Parathyroid adenoma (tissue), 2 donors: ENCODE measurements at regions not wholly inside any gene's neighbourhood (a gene's known extent, or its start where the extent isn't known, plus 50 kb on each side); places are given as distances from the start of the nearest gene placed in this dataset.

Experiments used
- H2AFZ ChIP-seq: fragments of 300-600 bp; sonication (generic); one replicate; pipeline ENCODE4 v1.7.0; 2017; ENCODE audit warnings: antibody characterized with exemption, mild to moderate bottlenecking
- H3K27ac ChIP-seq: fragments of 300-600 bp; sonication (generic); one replicate; pipeline ENCODE4 v1.7.0; 2017
- H3K27me3 ChIP-seq: fragments of 300-600 bp; sonication (generic); one replicate; pipeline ENCODE4 v1.7.0; 2017; ENCODE audit warnings: low read length; ENCODE audit not compliant: control insufficient read depth, insufficient read depth
- H3K36me3 ChIP-seq: fragments of 300-600 bp; sonication (generic); one replicate; pipeline ENCODE4 v1.7.0; 2017; ENCODE audit warnings: low read length; ENCODE audit not compliant: control insufficient read depth, insufficient read depth
- H3K4me1 ChIP-seq: fragments of 300-600 bp; sonication (generic); one replicate; pipeline ENCODE4 v1.7.0; 2017; ENCODE audit warnings: control low read depth
- H3K4me2 ChIP-seq: fragments of 300-600 bp; sonication (generic); one replicate; pipeline ENCODE4 v1.7.0; 2017; ENCODE audit warnings: low read length
- H3K4me3 ChIP-seq: fragments of 300-600 bp; sonication (generic); one replicate; pipeline ENCODE4 v1.7.0; 2017; ENCODE audit warnings: low read depth, low read length
- H3K79me2 ChIP-seq: fragments of 300-600 bp; sonication (generic); one replicate; pipeline ENCODE4 v1.7.0; 2017; ENCODE audit warnings: control low read depth
- H3K9ac ChIP-seq: fragments of 300-600 bp; sonication (generic); one replicate; pipeline ENCODE4 v1.7.0; 2017; ENCODE audit warnings: mild to moderate bottlenecking
- H3K9me3 ChIP-seq: fragments of 300-600 bp; sonication (generic); one replicate; pipeline ENCODE4 v1.7.0; 2017; ENCODE audit warnings: low read length; ENCODE audit not compliant: control insufficient read depth
- TF ChIP-seq, protein P1 (sequence below): fragments of 300-600 bp; sonication (generic); IDR thresholded peaks from one replicate; pipeline ENCODE4 v1.7.0; 2017; ENCODE audit warnings: antibody characterized with exemption, mild to moderate bottlenecking
- donor health status: primary hyperparathyroidism.

DNA sequence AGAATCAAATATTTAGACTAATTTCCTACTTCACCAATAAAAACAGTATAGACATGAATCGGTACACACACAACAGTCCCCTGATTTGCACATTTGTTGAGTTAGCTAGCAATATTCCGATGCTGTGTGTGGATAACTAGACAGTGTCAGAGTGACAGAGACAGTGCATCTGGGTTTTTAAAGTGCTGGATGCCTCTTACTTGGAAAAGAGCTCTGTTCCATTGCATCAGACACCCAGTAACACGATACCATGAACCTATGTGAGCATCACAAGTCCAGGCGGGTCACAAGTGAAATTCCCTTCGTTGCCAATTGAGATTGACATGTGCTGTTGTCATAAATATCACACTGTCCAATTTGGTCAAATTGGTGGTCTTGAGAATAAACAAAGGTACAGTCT lies 82.0 kb upstream of the ESRRG start:
- H3K9me3 ChIP-seq, result no peaks in the 10 kb centered on the region
- TF ChIP-seq, protein P1, sequence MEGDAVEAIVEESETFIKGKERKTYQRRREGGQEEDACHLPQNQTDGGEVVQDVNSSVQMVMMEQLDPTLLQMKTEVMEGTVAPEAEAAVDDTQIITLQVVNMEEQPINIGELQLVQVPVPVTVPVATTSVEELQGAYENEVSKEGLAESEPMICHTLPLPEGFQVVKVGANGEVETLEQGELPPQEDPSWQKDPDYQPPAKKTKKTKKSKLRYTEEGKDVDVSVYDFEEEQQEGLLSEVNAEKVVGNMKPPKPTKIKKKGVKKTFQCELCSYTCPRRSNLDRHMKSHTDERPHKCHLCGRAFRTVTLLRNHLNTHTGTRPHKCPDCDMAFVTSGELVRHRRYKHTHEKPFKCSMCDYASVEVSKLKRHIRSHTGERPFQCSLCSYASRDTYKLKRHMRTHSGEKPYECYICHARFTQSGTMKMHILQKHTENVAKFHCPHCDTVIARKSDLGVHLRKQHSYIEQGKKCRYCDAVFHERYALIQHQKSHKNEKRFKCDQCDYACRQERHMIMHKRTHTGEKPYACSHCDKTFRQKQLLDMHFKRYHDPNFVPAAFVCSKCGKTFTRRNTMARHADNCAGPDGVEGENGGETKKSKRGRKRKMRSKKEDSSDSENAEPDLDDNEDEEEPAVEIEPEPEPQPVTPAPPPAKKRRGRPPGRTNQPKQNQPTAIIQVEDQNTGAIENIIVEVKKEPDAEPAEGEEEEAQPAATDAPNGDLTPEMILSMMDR, result no peak
- H3K4me3 ChIP-seq, result no peak overlapping the region
- H3K4me1 ChIP-seq, result no peaks in the 10 kb centered on the region
- H3K9ac ChIP-seq, result no peak overlapping the region
- peaks cover 8% of the 10 kb centered on the region for H3K79me2 ChIP-seq
- H3K36me3 ChIP-seq, result no peaks in the 10 kb centered on the region
- no peaks in the 10 kb centered on the region for H3K27me3 ChIP-seq
- no peak overlapping the region for H3K4me2 ChIP-seq
- no peak overlapping the region for H2AFZ ChIP-seq
- H3K27ac ChIP-seq, result no peak overlapping the region

DNA sequence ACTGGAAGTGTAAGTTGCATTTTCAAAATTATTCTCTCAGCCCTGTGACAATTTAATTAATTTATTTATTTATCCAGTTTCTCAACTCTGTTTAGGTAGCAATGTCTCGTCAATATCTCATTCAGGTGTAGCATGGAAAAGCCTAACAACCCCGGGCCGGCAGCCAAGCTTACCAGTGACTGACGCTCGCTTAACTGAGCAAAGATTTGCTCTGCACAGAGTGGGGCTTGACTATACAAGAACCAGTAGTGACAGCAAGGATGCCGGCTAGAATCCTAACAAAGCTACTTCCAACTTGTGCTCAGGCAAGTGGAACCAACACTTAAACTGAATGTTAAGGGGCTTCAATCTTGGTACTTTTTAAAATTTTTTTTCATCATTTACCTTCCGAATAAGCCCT lies 80.9 kb upstream of the ESRRG start:
- no peak overlapping the region for H3K4me3 ChIP-seq
- no peaks in the 10 kb centered on the region for H3K4me1 ChIP-seq
- H3K79me2 ChIP-seq, result peaks cover 8% of the 10 kb centered on the region
- H3K9ac ChIP-seq, result no peak overlapping the region
- no peak overlapping the region for H3K27ac ChIP-seq
- H3K36me3 ChIP-seq, result no peaks in the 10 kb centered on the region
- H2AFZ ChIP-seq, result no peak overlapping the region
- H3K4me2 ChIP-seq, result no peak overlapping the region
- H3K9me3 ChIP-seq, result no peaks in the 10 kb centered on the region
- TF ChIP-seq, protein P1, result no peak
- H3K27me3 ChIP-seq, result no peaks in the 10 kb centered on the region

DNA sequence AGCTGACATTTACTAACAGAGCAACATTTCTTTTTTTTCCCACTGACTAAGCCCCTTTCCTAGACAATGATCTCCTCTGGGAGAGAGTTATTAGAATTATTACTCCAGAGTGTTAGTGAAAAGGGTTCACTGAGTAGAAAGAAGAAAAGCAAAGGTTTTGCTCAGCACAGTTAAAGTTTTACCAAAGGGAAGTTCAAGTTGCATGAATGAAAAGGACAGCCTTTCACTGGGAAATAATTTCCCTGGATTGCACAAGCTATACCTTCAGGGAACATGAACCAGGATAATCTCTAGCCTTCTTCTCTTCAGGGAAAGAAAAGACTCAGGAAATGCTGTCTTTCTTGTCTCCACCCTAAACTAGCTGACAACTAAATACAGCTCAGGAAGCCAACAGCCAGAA lies 71.4 kb upstream of the ESRRG start:
- H3K9me3 ChIP-seq, result no peaks in the 10 kb centered on the region
- H3K27me3 ChIP-seq, result no peaks in the 10 kb centered on the region
- TF ChIP-seq, protein P1, result no peak
- peaks cover 2% of the 10 kb centered on the region for H3K79me2 ChIP-seq
- H3K4me2 ChIP-seq, result no peak overlapping the region
- H3K36me3 ChIP-seq, result no peaks in the 10 kb centered on the region
- no peak overlapping the region for H3K27ac ChIP-seq
- no peak overlapping the region for H2AFZ ChIP-seq
- no peak overlapping the region for H3K9ac ChIP-seq
- H3K4me1 ChIP-seq, result no peaks in the 10 kb centered on the region
- no peak overlapping the region for H3K4me3 ChIP-seq

DNA sequence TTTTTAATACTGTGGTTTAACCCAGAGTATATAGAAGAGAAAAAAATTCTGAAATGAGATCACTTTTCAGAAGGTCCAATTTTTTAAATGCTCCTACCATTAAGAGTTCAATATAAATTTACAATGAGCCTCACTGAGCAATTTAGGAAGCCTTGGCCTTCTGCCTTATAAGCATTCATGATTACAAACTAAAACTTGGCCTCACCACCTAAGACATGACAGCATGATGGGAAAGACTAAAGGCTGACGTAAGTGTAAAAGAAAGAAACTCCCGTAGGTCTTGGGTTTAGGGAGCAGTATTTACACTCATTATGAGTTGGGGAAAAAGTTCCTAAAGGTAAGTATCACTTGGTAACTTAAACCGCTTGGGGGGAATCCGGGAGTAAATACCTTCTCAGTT lies 70.7 kb upstream of the ESRRG start:
- Histone ChIP-seq H3K27ac (no peak overlapping the region), H3K4me3 (no peak overlapping the region), H3K36me3 (no peaks in the 10 kb centered on the region), H3K4me1 (no peaks in the 10 kb centered on the region), H3K27me3 (no peaks in the 10 kb centered on the region), H3K4me2 (no peak overlapping the region), H2AFZ (no peak overlapping the region), H3K9me3 (no peaks in the 10 kb centered on the region), H3K9ac (no peak overlapping the region), H3K79me2 (peaks cover 2% of the 10 kb centered on the region)
- TF ChIP-seq, protein P1, result no peak

DNA sequence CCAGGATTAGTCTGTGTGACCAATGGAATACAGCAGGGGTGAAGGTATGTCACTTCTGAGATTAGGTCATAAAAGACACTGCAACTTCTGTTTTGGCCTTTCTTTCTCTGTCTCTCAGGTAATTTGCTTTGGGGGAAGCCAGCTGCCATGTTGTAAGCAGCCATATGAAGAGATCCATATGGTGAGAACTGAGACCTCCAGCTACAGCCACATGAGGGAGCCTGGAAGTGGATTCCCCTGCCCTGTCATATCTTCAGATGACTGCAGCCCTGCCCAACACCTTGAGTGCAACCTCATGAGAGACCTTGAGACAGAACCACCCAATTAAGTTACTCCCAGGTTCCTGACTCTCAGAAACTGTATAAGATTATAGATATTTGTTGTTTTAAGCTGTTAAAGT lies 70.1 kb upstream of the ESRRG start:
- TF ChIP-seq, protein P1, result no peak
- Histone ChIP-seq H3K27me3 (no peaks in the 10 kb centered on the region), H3K27ac (no peak overlapping the region), H3K79me2 (peaks cover 2% of the 10 kb centered on the region), H3K4me2 (no peak overlapping the region), H3K9ac (no peak overlapping the region), H3K4me3 (no peak overlapping the region), H3K36me3 (no peaks in the 10 kb centered on the region), H3K9me3 (no peaks in the 10 kb centered on the region), H2AFZ (no peak overlapping the region), H3K4me1 (no peaks in the 10 kb centered on the region)
